ENCODE measurements at regions not wholly inside any gene's neighbourhood (a gene's known extent, or its start where the extent isn't known, plus 50 kb on each side); places are given as distances from the start of the nearest gene placed in this dataset.
A peak's percentile ranks its signal among the peaks of the same experiment; 100 is the strongest.

GRCh38 chr9:118631956-118632355 is 737.3 kb downstream of the BRINP1 start:
- H3K27ac ChIP-seq (ENCODE audit: insufficient read depth, low read length): no peak overlapping the region
- H3K9me3 ChIP-seq (ENCODE audit: control insufficient read depth, insufficient read depth, low read depth, low read length): no peaks in the 10 kb centered on the region
- no peaks in the 10 kb centered on the region for H3K36me3 ChIP-seq (ENCODE audit: control insufficient read depth, insufficient read depth, low read length)
- no peak for DNase-seq (ENCODE audit: low read depth in 2 of 2)
- H3K9ac ChIP-seq (ENCODE audit: insufficient read depth, low read length): no peak overlapping the region
- TF ChIP-seq CTCF (conservative IDR thresholded peaks at IDR 0.05 in 1 of 2, IDR thresholded peaks at IDR 0.05 in 1 of 2; ENCODE audit: low read depth in 1 of 2, low read length in 2 of 2) (no peak), EZH2 (IDR thresholded peaks at IDR 0.05; ENCODE audit: low read length, missing control alignments) (no peak)
- no peaks in the 10 kb centered on the region for H4K20me1 ChIP-seq (ENCODE audit: control insufficient read depth, extremely low read depth, insufficient read depth, low read length)
- H3K27me3 ChIP-seq (ENCODE audit: control insufficient read depth, insufficient read depth, low read length): no peaks in the 10 kb centered on the region
- H3K4me1 ChIP-seq (ENCODE audit: control insufficient read depth, extremely low read depth, insufficient read depth, low read length): no peaks in the 10 kb centered on the region
- H3K79me2 ChIP-seq (ENCODE audit: control insufficient read depth, insufficient read depth, low read length): no peaks in the 10 kb centered on the region
- H2AFZ ChIP-seq (ENCODE audit: low read length): no peak overlapping the region
- H3K4me2 ChIP-seq (ENCODE audit: extremely low read depth, insufficient read depth, low read length): no peak overlapping the region
- H3K4me3 ChIP-seq (replicated peaks in 1 of 4; ENCODE audit: control extremely low read depth in 1 of 4, insufficient read depth in 1 of 4, low read depth in 3 of 4, low read length in 4 of 4): no peak overlapping the region

DNA sequence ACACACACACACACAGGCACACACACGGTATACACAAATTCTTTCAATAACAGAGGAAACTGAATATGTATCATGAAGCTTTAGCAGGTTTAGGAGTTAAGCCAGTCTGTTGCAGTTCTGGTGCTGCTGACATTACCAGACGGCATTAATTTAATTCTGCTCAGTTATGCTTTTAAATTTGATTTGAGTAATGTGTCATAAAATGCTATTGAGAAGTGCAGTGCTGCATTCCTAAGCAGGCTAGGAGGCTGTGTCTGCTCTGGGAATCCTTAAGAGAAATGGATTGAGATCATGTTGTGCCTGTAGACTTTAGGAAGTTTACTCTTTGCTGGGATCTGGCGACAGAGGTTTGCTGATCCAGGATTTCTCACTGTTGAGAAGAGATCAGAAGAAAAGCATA is 733.8 kb downstream of the BRINP1 start:
- no peaks in the 10 kb centered on the region for H4K20me1 ChIP-seq (ENCODE audit: control insufficient read depth, extremely low read depth, insufficient read depth, low read length)
- DNase-seq (ENCODE audit: low read depth in 2 of 2): no peak
- H3K4me1 ChIP-seq (ENCODE audit: control insufficient read depth, extremely low read depth, insufficient read depth, low read length): no peaks in the 10 kb centered on the region
- no peaks in the 10 kb centered on the region for H3K9me3 ChIP-seq (ENCODE audit: control insufficient read depth, insufficient read depth, low read depth, low read length)
- H3K4me3 ChIP-seq (replicated peaks in 1 of 4; ENCODE audit: control extremely low read depth in 1 of 4, insufficient read depth in 1 of 4, low read depth in 3 of 4, low read length in 4 of 4): no peak overlapping the region
- no peak overlapping the region for H3K9ac ChIP-seq (ENCODE audit: insufficient read depth, low read length)
- no peak overlapping the region for H3K27ac ChIP-seq (ENCODE audit: insufficient read depth, low read length)
- no peaks in the 10 kb centered on the region for H3K36me3 ChIP-seq (ENCODE audit: control insufficient read depth, insufficient read depth, low read length)
- H3K4me2 ChIP-seq (ENCODE audit: extremely low read depth, insufficient read depth, low read length): no peak overlapping the region
- no peaks in the 10 kb centered on the region for H3K27me3 ChIP-seq (ENCODE audit: control insufficient read depth, insufficient read depth, low read length)
- H2AFZ ChIP-seq (ENCODE audit: low read length): no peak overlapping the region
- TF ChIP-seq EZH2 (IDR thresholded peaks at IDR 0.05; ENCODE audit: low read length, missing control alignments) (no peak), CTCF (conservative IDR thresholded peaks at IDR 0.05 in 1 of 2, IDR thresholded peaks at IDR 0.05 in 1 of 2; ENCODE audit: low read depth in 1 of 2, low read length in 2 of 2) (no peak)
- H3K79me2 ChIP-seq (ENCODE audit: control insufficient read depth, insufficient read depth, low read length): no peaks in the 10 kb centered on the region

DNA sequence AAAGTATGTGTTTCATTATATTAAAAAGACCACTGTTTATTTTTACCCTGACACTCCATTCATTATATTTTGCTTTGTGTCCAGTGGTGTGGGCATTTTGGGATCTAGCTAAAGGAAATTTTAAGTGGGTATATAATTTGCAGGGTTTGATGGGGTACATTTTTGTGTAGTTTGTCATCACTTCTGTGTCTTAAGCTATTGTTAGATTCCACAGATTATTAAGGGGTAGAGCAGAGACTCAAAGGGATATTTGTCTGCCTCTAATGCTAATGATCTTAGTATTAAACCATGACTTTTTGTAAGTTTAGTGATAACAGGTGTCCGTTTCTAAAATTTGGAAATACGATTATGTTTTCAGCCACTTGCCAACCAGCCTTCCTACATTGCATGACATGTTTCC is 731.6 kb downstream of the BRINP1 start:
- Histone ChIP-seq H3K27ac (ENCODE audit: insufficient read depth, low read length) (no peak overlapping the region), H3K4me1 (ENCODE audit: control insufficient read depth, extremely low read depth, insufficient read depth, low read length) (no peaks in the 10 kb centered on the region)
- DNase-seq (ENCODE audit: low read depth in 2 of 2): peak in 1 of 2 donors; percentile 13

More for the DNA sequence above, 731.6 kb downstream of the BRINP1 start:
- Histone ChIP-seq H3K9ac (ENCODE audit: insufficient read depth, low read length) (no peak overlapping the region), H3K36me3 (ENCODE audit: control insufficient read depth, insufficient read depth, low read length) (no peaks in the 10 kb centered on the region), H2AFZ (ENCODE audit: low read length) (no peak overlapping the region), H3K9me3 (ENCODE audit: control insufficient read depth, insufficient read depth, low read depth, low read length) (no peaks in the 10 kb centered on the region), H4K20me1 (ENCODE audit: control insufficient read depth, extremely low read depth, insufficient read depth, low read length) (no peaks in the 10 kb centered on the region), H3K27me3 (ENCODE audit: control insufficient read depth, insufficient read depth, low read length) (no peaks in the 10 kb centered on the region), H3K4me2 (ENCODE audit: extremely low read depth, insufficient read depth, low read length) (no peak overlapping the region), H3K79me2 (ENCODE audit: control insufficient read depth, insufficient read depth, low read length) (no peaks in the 10 kb centered on the region), H3K4me3 (replicated peaks in 1 of 4; ENCODE audit: control extremely low read depth in 1 of 4, insufficient read depth in 1 of 4, low read depth in 3 of 4, low read length in 4 of 4) (no peak overlapping the region)
- TF ChIP-seq EZH2 (IDR thresholded peaks at IDR 0.05; ENCODE audit: low read length, missing control alignments) (no peak), CTCF (conservative IDR thresholded peaks at IDR 0.05 in 1 of 2, IDR thresholded peaks at IDR 0.05 in 1 of 2; ENCODE audit: low read depth in 1 of 2, low read length in 2 of 2) (no peak)
